Stimulated activated CD4-positive, alpha-beta T cell treated with anti-CD3 and anti-CD28 coated beads, Interleukin-1b, Interleukin-23, amount 100 ng/mL, for 24 hours (primary cell): ENCODE measurements at regions not wholly inside any gene's neighbourhood (a gene's known extent, or its start where the extent isn't known, plus 50 kb on each side); places are given as distances from the start of the nearest gene placed in this dataset.

Experiments
- DNase-seq, 4 experiments: peaks; one replicate each; pipeline ENCODE4 v3.0.0-alpha.2; 2020; ENCODE audit warnings: low read depth in 4 of 4, low spot score in 1 of 4

DNA sequence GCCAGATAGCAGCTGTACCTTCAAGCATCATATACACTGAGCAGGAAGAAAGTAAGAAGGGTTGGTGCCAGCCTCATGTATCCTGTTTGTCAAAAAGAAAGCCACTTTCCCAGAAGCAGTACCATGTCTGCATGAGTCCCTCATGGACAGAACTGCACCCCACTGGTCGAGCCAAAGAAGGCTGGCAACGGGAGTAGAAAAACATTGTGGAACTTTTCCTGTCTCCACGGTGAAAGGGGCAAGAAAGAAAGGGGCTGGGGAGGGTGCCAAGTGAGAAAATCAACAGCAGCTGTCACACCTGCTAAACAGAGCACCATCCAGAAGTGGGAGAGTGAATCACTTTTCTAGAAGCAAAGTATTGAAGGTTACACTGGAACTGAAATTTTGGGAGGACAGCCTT lies 621.7 kb downstream of the LMO4 start:
- no peak for DNase-seq

- no peak for DNase-seq
Measured at GRCh38 chr1:87951409-87951808, 622.7 kb downstream of the LMO4 start.

- DNase-seq, result no peak
Measured at GRCh38 chr1:87951852-87952251, 623.2 kb downstream of the LMO4 start.

DNA sequence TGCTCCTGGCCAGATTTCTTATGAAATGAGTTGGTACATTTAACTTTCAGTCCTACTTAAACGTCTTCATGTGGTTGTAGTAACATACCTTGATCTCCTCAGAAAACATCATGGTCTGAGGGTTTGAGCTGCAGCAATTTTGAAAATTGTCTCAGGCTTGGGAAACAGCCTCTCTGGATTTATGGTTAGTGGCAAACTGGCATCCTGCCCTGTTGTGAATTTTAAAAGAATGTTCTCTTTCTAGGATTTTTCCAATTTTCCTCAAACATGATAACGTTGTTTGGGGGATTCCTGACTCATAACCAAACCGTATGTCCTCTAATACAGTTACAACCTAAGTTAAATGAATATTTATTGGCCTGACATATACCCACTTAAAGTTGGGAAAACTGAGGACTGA lies 624.4 kb downstream of the LMO4 start:
- DNase-seq, result no peak

- peak; percentile 2 to 22 (median 8) for DNase-seq
Measured at GRCh38 chr1:87953732-87954344, 625.2 kb downstream of the LMO4 start.

DNA sequence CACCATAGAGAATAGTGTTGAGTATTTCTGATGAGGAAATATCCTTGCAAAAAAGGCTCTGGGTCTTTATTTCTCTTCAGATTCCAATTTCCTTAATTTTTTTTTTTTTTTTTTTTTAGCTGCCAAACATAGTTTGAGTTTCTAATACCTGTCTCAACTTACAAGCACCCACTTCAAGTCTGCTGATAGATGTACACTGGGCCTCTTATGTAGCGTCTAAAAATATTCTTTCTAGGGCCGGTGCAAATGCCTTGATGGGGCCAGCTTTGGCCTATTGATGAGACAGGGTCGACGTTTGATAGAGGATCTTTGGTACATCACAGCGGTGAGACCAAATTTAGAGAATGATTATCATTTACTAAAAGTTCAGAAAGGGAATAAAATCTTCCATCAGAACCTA lies 626.4 kb downstream of the LMO4 start:
- no peak for DNase-seq

GRCh38 chr1:87956072-87956471 lies 627.4 kb downstream of the LMO4 start:
- no peak for DNase-seq

GRCh38 chr1:87956750-87957149 lies 628.1 kb downstream of the LMO4 start:
- no peak for DNase-seq

DNA sequence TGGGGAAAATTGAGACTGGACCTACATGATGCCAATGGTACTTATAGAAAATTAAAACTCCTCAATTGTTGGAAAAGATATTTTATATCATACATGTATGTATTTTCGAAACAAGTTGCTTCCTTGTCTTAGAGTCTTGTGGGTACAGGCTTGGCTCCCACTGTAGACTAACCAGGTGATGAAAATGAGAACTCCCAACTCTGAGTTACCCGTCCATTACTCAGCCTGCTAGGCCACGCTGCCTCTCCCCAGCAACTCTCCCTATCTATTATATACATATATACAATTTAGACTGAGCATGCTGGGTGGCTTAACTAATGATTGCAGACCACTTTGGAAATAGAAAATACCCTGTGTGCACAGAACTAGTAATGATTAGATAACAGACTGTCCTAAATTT lies 628.7 kb downstream of the LMO4 start:
- no peak for DNase-seq

- DNase-seq, result no peak
Measured at GRCh38 chr1:87958201-87958600, 629.5 kb downstream of the LMO4 start.

DNA sequence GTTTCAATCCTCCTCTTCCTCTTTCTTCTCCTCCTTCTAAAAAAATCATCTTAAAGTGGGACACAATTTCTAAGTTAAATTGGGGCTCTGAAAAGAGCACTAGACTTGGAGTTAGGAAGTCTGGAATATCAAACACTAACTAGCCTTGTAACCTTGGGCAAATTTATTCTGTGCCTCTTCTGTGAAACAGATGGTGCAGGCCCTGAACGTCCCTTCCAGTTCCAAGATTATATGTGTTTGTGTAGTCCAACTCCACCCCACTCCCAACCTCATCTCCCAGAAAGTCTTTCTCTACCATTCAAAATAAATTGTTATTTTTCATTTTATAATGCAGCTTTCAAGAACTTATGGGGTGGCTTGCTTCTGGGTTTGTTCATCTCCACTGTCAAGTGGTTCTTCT lies 630.0 kb downstream of the LMO4 start:
- no peak for DNase-seq

DNA sequence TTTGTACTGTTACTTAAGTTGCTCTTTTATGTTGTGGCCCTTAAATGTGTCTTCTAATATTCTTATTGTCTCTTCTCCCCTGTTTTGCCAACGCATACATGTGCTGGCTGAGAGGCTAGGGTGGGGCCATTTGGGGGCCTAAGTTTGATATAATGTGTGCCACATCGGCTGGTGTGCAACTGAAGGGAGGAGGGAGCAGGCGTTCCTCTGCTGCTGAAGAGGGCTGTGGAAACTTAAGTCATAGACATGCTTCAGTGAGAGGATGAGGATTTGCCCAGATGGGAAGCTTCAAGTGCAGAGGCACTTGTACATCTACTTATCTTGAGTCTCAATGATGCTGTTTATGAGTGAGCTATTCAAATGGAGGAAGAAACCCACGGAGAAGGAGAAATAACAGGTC lies 630.6 kb downstream of the LMO4 start:
- no peak for DNase-seq

DNA sequence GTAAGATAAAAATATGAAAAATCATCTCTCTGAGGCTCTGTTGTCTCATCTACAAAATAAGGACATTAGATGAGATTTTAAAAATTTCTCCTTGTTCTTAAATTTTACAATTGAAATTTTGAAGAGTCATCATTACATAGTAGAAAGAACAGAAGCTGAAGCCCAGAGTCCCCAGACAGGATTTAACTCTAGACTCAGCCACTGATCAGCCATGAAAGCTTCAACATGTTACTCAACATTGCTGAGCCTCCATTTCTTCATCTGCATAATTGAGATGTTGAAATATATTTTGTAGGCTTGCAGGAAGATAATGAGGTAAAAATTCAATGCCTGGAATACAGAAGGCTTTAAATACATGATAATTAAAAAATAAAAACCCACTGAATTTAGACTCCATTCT lies 633.3 kb downstream of the LMO4 start:
- DNase-seq, result no peak

DNA sequence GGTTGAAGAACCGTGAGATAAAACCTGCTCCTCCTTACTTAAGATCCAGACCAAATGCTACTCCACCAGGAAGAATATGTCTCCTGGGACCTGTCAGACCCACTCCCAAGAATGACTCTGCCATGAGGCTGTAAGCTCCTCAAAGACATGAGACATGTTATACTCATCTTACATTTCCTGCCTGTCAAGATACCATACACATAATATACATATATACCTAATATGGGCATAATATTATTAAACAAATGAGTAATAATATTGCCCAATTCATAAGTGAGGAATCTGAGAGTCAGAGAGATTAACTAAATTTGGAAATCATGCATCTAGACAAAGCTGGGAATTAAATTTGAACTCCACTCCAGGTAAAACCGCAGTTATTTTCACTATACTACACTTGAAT lies 634.9 kb downstream of the LMO4 start:
- DNase-seq, result no peak

GRCh38 chr1:87965193-87965592 lies 636.5 kb downstream of the LMO4 start:
- DNase-seq, result no peak

DNA sequence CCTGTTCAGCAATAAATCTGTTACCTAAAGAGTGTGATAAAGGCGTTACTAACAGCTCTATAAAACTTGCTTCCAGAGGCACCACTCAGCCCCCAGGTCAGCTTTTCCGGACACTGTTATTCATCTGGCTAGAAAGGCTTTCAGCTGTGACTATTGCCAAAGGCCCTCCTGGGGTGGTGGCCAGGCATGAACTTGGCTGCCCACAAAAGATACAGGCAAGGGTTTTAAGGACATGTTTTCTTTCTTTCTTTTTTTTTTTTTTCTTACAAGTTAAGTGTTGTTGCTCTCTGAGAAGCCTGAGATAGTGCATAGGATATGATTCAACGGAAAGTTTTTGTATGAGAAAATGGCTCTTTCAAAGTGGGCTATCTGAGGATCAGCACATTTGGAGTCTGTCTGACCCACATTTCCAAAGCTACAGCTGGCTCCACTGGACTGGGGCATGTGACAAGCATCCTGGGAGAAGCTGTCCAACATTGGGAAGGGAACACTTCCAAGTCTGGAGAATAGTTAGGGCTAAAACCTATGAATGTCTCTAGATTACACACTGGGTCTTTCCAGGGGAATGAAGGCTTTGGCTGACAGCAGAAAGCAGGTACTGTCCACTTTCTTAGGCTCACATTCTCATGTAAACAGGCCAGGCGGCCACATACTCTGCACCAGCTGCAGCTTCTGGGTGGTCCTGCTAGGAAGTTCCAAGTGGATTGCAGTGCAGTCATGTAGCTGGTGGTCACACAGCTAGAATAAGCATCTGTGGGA lies 639.7 kb downstream of the LMO4 start:
- no peak for DNase-seq

DNA sequence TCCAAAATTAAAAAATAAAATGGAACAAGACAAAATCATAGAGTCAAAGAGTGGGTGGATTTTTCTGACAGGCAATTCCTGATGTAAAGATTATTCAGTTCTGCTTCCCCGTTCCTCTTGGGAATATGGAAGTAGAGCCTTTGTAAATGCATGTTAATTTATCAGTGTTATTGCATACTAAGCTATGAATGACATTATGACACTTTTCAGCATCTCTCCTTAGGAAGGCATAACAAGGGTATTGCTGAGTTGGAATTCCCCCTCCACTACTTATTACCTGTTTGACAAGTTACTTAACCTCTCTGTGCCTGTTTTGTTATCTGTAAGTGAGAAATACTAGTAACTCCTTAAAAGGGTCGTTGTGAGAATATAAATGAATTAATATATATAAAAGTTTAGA lies 640.4 kb downstream of the LMO4 start:
- DNase-seq, result no peak

- no peak for DNase-seq
Measured at GRCh38 chr1:87972811-87973210, 644.1 kb downstream of the LMO4 start.

DNA sequence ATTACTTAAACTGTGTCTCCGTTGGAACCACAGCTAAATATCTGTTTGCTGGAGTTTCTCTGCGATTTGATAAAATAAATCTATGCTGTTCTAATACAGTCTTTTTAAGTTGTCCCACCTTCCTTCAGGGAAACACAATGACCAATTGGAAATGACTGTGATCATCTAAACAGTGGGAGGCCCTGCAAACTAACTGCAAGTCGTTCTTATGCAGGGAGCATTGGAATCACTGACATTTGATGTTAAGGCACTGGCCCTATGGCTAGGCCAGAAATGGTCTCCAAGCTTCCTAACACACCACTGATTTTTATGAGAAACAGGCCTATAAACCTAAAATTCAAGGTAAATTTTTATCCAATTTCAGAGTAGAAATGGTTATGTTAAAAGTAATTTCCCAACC lies 645.2 kb downstream of the LMO4 start:
- no peak for DNase-seq

DNA sequence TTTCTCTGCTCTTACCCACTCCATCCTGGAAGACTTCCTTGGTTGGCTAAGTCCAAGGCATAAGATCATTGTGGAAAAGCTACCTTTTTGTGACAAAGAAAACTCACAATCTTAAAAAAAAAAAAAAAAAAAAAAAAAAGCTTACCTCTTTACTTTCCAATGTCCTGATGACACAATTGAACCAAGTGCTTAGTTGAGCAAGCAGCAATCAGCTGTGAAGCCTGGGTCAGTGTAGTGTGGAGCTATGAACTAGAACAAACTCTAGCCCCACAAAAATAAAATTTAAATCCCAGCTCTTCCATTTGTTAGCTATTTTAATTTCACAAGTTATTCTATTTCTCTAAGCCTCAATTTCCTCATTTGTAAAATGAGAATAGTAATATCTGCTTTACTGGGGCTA lies 647.6 kb downstream of the LMO4 start:
- no peak for DNase-seq

DNA sequence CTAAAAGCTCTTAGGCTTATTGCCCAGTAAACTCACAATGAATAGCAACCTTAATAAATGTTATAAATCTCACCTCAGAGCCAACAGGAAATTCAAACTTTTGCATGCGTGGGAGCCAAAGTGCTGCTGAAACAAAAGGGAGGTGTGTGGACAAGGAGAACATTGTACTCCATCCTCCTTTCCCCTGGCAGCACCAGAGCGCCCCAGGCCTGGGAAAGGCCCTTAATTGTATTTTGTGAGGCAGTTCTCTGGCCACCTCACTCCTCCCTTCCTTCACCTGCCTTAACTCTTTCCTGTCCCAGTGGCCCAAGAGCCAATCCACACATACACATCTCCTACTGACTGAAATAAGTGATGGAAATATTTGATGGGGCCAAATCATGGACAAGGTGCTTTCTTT lies 648.5 kb downstream of the LMO4 start:
- no peak for DNase-seq

- no peak for DNase-seq
Measured at GRCh38 chr1:87979079-87979478, 650.4 kb downstream of the LMO4 start.

GRCh38 chr1:87980494-87980893 lies 651.8 kb downstream of the LMO4 start:
- no peak for DNase-seq
